Vagina (tissue), 2 donors: ENCODE measurements at regions not wholly inside any gene's neighbourhood (a gene's known extent, or its start where the extent isn't known, plus 50 kb on each side); places are given as distances from the start of the nearest gene placed in this dataset.

Experiments used
- DNase-seq, 2 donors: peaks; one replicate each; pipeline ENCODE4 v3.0.0-alpha.2; 2017; ENCODE audit errors: extremely low spot score in 2 of 2
- H3K27ac ChIP-seq: fragments of 200-600 bp; sonication (generic); one replicate; pipeline ENCODE4 v1.5.1; 2019
- H3K27me3 ChIP-seq: fragments of 200-600 bp; sonication (generic); one replicate; pipeline ENCODE4 v1.5.1; 2019
- H3K36me3 ChIP-seq, 2 donors: fragments of 200-600 bp; sonication (generic); one replicate each; pipeline ENCODE4 v1.5.1; 2017 to 2019
- H3K4me1 ChIP-seq: fragments of 200-600 bp; sonication (generic); one replicate; pipeline ENCODE4 v1.5.1; 2019
- H3K4me3 ChIP-seq, 2 donors: fragments of 200-600 bp; sonication (generic); 1 replicate in 1 of 2; 2 replicates in 1 of 2; pipeline ENCODE4 v1.5.1; 2016 to 2019
- H3K9me3 ChIP-seq: fragments of 200-600 bp; sonication (generic); one replicate; pipeline ENCODE4 v1.5.1; 2019
- POLR2A ChIP-seq, 2 donors: fragments of 450-650 bp; IDR thresholded peaks; one replicate each; pipeline ENCODE4 v1.6.1; 2017; ENCODE audit warnings: antibody characterized with exemption in 2 of 2, mild to moderate bottlenecking in 2 of 2, moderate library complexity in 2 of 2
- POLR2AphosphoS5 ChIP-seq, 2 donors: sonication (generic); formaldehyde crosslinking; IDR thresholded peaks; one replicate each; pipeline ENCODE4 v1.9.0; 2017; ENCODE audit warnings: antibody characterized with exemption in 2 of 2, mild to moderate bottlenecking in 2 of 2, low read depth in 1 of 2; ENCODE audit not compliant: insufficient read depth in 1 of 2
- intact Hi-C: fragments of 100-400 bp; cut with DNase I; formaldehyde crosslinking; loops from one replicate; pipeline ENCODE4 v1.15.1; 2023
- TF ChIP-seq, protein P1 (sequence below), 3 experiments: fragments of 450-650 bp in 2 of 3; fragments of 200-600 bp in 1 of 3; sonication (generic) in 1 of 3; IDR thresholded peaks; one replicate each; pipeline ENCODE4 v1.5.1; 2017 to 2019; ENCODE audit warnings: antibody characterized with exemption in 3 of 3, mild to moderate bottlenecking in 2 of 3, moderate library complexity in 2 of 3

DNA sequence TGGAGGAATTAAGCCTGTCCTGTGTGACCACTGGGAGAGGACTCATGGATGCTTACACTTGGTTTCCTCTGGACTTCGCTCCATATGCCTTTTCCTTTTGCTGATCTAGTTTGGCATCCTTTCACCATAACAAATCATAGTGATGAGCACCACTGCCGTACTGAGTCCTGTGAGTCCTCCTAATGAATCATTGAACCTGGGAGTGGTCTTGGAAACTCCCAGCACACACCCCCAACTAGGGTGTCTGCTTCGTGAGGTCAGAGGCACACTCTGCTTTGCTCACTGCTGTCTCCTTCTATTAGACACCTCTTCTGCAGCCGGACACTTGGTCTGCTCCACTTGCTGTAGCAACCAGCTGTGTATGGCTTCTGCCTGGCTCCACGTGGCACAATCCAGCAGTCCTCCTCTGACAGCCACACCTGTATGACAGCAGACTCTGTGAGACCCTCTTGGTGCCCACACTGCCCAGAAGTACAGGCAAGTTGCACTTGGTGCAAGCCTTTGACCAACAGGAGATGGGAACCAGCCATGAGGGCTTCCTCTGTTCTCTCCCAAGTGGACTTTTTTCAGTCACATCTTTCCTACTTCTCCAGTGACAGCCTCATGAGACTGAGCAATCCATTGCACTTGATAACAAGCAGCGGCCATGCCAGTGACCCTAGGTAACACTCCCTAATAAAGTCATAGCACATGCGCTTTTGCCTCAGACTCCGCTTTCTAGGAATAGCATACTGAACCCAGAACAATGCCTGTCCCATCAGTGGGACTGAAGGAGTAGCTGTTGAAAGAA, 65.0 kb upstream of the HMGXB4 start:
- peak in 1 of 2 donors; percentile 80 for DNase-seq
- no peaks in the 10 kb centered on the region for H3K27me3 ChIP-seq
- no peaks in the 10 kb centered on the region for H3K36me3 ChIP-seq
- H3K27ac ChIP-seq: no peak overlapping the region
- peaks cover 18% of the 10 kb centered on the region for H3K9me3 ChIP-seq
- TF ChIP-seq, protein P1, sequence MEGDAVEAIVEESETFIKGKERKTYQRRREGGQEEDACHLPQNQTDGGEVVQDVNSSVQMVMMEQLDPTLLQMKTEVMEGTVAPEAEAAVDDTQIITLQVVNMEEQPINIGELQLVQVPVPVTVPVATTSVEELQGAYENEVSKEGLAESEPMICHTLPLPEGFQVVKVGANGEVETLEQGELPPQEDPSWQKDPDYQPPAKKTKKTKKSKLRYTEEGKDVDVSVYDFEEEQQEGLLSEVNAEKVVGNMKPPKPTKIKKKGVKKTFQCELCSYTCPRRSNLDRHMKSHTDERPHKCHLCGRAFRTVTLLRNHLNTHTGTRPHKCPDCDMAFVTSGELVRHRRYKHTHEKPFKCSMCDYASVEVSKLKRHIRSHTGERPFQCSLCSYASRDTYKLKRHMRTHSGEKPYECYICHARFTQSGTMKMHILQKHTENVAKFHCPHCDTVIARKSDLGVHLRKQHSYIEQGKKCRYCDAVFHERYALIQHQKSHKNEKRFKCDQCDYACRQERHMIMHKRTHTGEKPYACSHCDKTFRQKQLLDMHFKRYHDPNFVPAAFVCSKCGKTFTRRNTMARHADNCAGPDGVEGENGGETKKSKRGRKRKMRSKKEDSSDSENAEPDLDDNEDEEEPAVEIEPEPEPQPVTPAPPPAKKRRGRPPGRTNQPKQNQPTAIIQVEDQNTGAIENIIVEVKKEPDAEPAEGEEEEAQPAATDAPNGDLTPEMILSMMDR (IDR thresholded peaks at IDR 0.05): no peak
- TF ChIP-seq POLR2AphosphoS5 (IDR thresholded peaks at IDR 0.05; ENCODE audit: insufficient read depth in 1 of 2, low read depth in 1 of 2) (no peak), POLR2A (IDR thresholded peaks at IDR 0.05) (no peak)
- no peak overlapping the region for H3K4me3 ChIP-seq
- peaks cover 6% of the 10 kb centered on the region for H3K4me1 ChIP-seq
- intact Hi-C loops: no loop called here

DNA sequence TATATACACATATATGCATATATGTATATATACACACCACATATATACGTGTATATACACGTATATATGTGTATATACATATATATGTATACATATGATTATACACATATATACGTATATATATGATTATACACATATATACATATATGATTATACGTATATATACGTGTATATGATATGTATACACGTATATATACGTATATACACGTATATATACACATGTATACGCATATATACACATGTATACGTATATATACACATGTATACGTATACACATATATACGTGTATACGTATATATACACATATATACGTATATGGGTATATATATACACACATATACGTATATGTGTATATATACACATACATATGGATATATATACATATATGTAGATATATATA, 62.1 kb upstream of the HMGXB4 start:
- intact Hi-C loops: no loop called here
- peaks cover 4% of the 10 kb centered on the region for H3K9me3 ChIP-seq
- H3K27me3 ChIP-seq: no peaks in the 10 kb centered on the region
- H3K36me3 ChIP-seq: no peaks in the 10 kb centered on the region
- no peak overlapping the region for H3K4me3 ChIP-seq
- TF ChIP-seq, protein P1 (IDR thresholded peaks at IDR 0.05): no peak
- TF ChIP-seq POLR2A (IDR thresholded peaks at IDR 0.05) (no peak), POLR2AphosphoS5 (IDR thresholded peaks at IDR 0.05; ENCODE audit: insufficient read depth in 1 of 2, low read depth in 1 of 2) (no peak)
- H3K4me1 ChIP-seq: peaks cover 6% of the 10 kb centered on the region
- DNase-seq: no peak
- no peak overlapping the region for H3K27ac ChIP-seq

DNA sequence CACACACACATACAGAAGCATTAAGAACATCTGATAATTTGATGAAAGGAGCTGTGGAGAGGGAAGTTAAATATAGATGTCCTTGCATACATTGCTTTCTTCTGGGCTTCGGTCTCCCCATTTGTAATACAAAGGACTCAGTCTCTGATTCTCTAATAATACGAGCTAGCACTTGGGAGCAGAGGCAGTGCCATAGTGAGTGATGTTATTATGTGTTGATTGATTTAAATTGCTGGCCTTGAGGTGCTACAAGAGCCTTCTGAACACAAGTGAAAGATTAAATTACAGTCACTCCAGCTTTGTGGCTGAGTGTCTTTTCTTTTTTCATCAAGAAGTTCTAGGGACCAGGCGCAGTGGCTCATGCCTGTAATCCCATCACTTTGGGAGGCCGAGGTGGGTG, 61.5 kb upstream of the HMGXB4 start:
- Histone ChIP-seq H3K4me3 (no peak overlapping the region), H3K27ac (no peak overlapping the region), H3K4me1 (peaks cover 6% of the 10 kb centered on the region), H3K36me3 (no peaks in the 10 kb centered on the region), H3K27me3 (no peaks in the 10 kb centered on the region), H3K9me3 (no peaks in the 10 kb centered on the region)
- TF ChIP-seq POLR2A (IDR thresholded peaks at IDR 0.05) (no peak), POLR2AphosphoS5 (IDR thresholded peaks at IDR 0.05; ENCODE audit: insufficient read depth in 1 of 2, low read depth in 1 of 2) (no peak)
- TF ChIP-seq, protein P1 (IDR thresholded peaks at IDR 0.05): no peak
- intact Hi-C loops: no loop called here
- peak in 1 of 2 donors; percentile 1 for DNase-seq

DNA sequence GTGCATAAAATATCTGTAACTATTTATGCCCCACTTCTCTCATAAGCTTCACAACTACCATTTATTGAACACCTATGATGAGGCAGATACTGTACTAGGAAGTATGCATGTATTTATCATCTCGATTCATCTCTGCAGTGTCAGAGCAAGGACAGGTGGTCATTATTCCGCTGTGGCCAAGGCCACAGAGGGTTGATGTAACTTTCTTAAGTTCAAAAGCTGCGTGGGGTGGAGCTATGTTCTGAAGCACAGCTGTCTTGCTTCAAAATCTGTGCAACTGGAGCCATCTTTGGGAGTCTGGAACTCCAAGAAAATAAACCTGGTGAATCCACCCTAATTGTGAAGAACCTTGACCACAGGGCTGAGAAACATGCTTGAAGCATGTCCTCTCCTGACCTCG, 60.2 kb upstream of the HMGXB4 start:
- DNase-seq: peak in 1 of 2 donors; percentile 42
- intact Hi-C loops: no loop called here
- H3K27me3 ChIP-seq: no peaks in the 10 kb centered on the region
- peaks cover 6% of the 10 kb centered on the region for H3K4me1 ChIP-seq
- H3K9me3 ChIP-seq: no peaks in the 10 kb centered on the region
- no peak for TF ChIP-seq POLR2A (IDR thresholded peaks at IDR 0.05)
- TF ChIP-seq, protein P1 (IDR thresholded peaks at IDR 0.05): no peak
- no peak for TF ChIP-seq POLR2AphosphoS5 (IDR thresholded peaks at IDR 0.05; ENCODE audit: insufficient read depth in 1 of 2, low read depth in 1 of 2)
- H3K27ac ChIP-seq: no peak overlapping the region
- no peak overlapping the region for H3K4me3 ChIP-seq
- H3K36me3 ChIP-seq: no peaks in the 10 kb centered on the region

DNA sequence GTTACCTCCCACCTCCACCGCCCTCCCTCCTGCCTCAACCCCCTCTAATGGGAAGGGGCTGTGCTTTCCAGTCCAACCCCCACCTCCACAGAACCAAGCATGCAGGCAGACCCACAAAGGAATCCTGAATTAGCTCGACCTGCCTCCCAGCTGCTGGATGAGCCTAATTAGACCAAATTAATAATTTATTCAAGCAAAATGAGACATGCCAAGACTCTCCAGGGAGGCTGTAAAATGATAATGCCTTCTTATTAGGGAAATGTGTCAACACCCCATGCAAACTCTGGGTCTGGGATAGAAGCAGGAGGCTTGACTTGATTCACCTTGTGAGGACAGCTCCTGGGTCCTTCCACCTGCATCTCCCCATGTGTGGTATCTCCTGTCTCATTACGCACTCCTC, 59.4 kb upstream of the HMGXB4 start:
- TF ChIP-seq POLR2AphosphoS5 (IDR thresholded peaks at IDR 0.05; ENCODE audit: insufficient read depth in 1 of 2, low read depth in 1 of 2) (no peak), POLR2A (IDR thresholded peaks at IDR 0.05) (no peak)
- TF ChIP-seq, protein P1 (IDR thresholded peaks at IDR 0.05): no peak
- no peak overlapping the region for H3K27ac ChIP-seq
- no peaks in the 10 kb centered on the region for H3K36me3 ChIP-seq
- H3K4me3 ChIP-seq: no peak overlapping the region
- no peaks in the 10 kb centered on the region for H3K27me3 ChIP-seq
- peak in 1 of 2 donors; percentile 44 for DNase-seq
- peaks cover 6% of the 10 kb centered on the region for H3K4me1 ChIP-seq
- intact Hi-C loops: no loop called here
- H3K9me3 ChIP-seq: no peaks in the 10 kb centered on the region
